Panc1 (cell line): ENCODE measurements at regions not wholly inside any gene's neighbourhood (a gene's known extent, or its start where the extent isn't known, plus 50 kb on each side); places are given as distances from the start of the nearest gene placed in this dataset.

Experiments
- ATAC-seq: fragments of 200-7000 bp; cut with Tn5 transposase; 2 replicates; pipeline ENCODE4 v1.9.1; 2020; ENCODE audit warnings: mild to moderate bottlenecking, moderate library complexity
- BruUV-seq: library from RNA; stranded (reverse); fragments of 400-500 nt; replicated peaks from 2 replicates; lab custom pipeline; 2021; lab: Mats Ljungman, UMichigan
- CTCF ChIA-PET: fragments of 300-600 bp; sonication (Branson Sonifier 250); formaldehyde crosslinking; loops from one replicate; lab custom pipeline; 2022; ENCODE audit warnings: antibody characterized with exemption; lab: Charles Lee
- POLR2A ChIA-PET: fragments of 300-600 bp; sonication (Branson Sonifier 250); formaldehyde crosslinking; loops from one replicate; lab custom pipeline; 2022; ENCODE audit warnings: antibody characterized with exemption; lab: Charles Lee
- DNase-seq: peaks from one replicate; pipeline ENCODE4 v3.0.0-alpha.2; 2010; ENCODE audit warnings: low read depth, low spot score
- H3K27ac ChIP-seq: 2 replicates; pipeline ENCODE4 v1.5.1; 2011; ENCODE audit warnings: mild to moderate bottlenecking, low read length, inconsistent platforms
- H3K27me3 ChIP-seq: fragments of 200-500 bp; sonication (Bioruptor generic); 2 replicates; pipeline ENCODE4 v1.6.0; 2014; ENCODE audit warnings: low read length, inconsistent platforms; ENCODE audit not compliant: control insufficient read depth, insufficient read depth
- H3K36me3 ChIP-seq: fragments of 200-500 bp; sonication (Bioruptor generic); 2 replicates; pipeline ENCODE4 v1.5.1; 2014; ENCODE audit warnings: inconsistent platforms, mild to moderate bottlenecking, low read length, moderate library complexity; ENCODE audit not compliant: control insufficient read depth, insufficient read depth
- H3K4me1 ChIP-seq: 2 replicates; pipeline ENCODE4 v1.5.1; 2011; ENCODE audit warnings: inconsistent platforms, mild to moderate bottlenecking, low read length, moderate library complexity; ENCODE audit not compliant: control insufficient read depth, insufficient read depth
- H3K4me3 ChIP-seq, 2 experiments: 2 replicates each; pipeline ENCODE4 v1.5.1; 2011 to 2012; ENCODE audit warnings: low read depth in 2 of 2, low read length in 2 of 2, mild to moderate bottlenecking in 2 of 2, inconsistent platforms in 1 of 2, moderate library complexity in 1 of 2
- H3K9me3 ChIP-seq: fragments of 200-500 bp; sonication (Bioruptor generic); 2 replicates; pipeline ENCODE4 v1.5.1; 2014; ENCODE audit warnings: low read depth, mild to moderate bottlenecking, inconsistent platforms, low read length, moderate library complexity; ENCODE audit not compliant: control insufficient read depth, insufficient read depth
- CTCF ChIP-seq: fragments of 450-650 bp; IDR thresholded peaks from 2 replicates; pipeline ENCODE4 v1.5.1; 2017; ENCODE audit warnings: mild to moderate bottlenecking
- POLR2AphosphoS5 ChIP-seq: IDR thresholded peaks from 2 replicates; pipeline ENCODE4 v1.6.1; 2012; ENCODE audit warnings: mild to moderate bottlenecking, low read depth, low read length, moderate library complexity
- SIN3A ChIP-seq: IDR thresholded peaks from 2 replicates; pipeline ENCODE4 v1.6.1; 2012; ENCODE audit warnings: low read depth, mild to moderate bottlenecking, low read length, moderate library complexity, borderline replicate concordance; ENCODE audit not compliant: insufficient read depth
- TCF7L2 ChIP-seq: IDR thresholded peaks from 2 replicates; pipeline ENCODE4 v1.6.1; 2011; ENCODE audit warnings: mild to moderate bottlenecking, low read depth, low read length, inconsistent platforms
- in situ Hi-C: cut with HindIII; loops from 2 replicates; pipeline ENCODE4 v1.10.0; 2016; ENCODE audit warnings: low sequenced_read_pairs, low pct_unique_long_range_greater_than_20kb
- intact Hi-C: fragments of 100-400 bp; cut with micrococcal nuclease; formaldehyde crosslinking; loops from one replicate; pipeline ENCODE4 v1.10.0; 2022; ENCODE audit not compliant: unreplicated experiment
- TF ChIP-seq, protein P1 (sequence below), 2 experiments: IDR thresholded peaks; 2 replicates each; pipeline ENCODE4 v1.6.1; 2011 to 2012; ENCODE audit warnings: low read depth in 2 of 2, control low read depth in 1 of 2, low read length in 1 of 2, mild to moderate bottlenecking in 1 of 2, moderate library complexity in 1 of 2; ENCODE audit not compliant: insufficient read depth in 1 of 2

DNA sequence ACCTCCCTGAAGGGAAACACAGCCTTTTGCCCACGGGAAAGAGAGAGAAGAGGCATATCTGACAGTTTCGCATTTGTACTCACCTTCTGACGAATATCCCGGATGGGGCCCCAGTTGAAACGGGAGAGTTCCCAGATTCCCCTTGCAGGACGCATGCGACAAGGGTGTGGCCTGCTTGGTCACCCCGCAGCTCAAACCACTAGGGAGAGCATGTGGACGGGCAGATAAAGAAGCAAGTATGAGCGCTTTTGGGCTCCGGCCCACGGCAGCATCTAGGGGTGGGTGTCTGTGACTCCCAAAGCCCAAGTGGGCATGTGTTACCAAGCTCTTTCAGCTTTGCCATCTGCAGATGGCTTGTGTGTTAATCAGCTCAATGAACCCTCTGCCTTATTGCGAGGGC, 70.1 kb upstream of the MED14 start:
- Histone ChIP-seq H3K36me3 (no peaks in the 10 kb centered on the region), H3K9me3 (no peaks in the 10 kb centered on the region), H3K27me3 (no peaks in the 10 kb centered on the region), H3K4me1 (no peaks in the 10 kb centered on the region), H3K4me3 (no peak overlapping the region), H3K27ac (no peak overlapping the region)
- CTCF ChIA-PET: no interaction called here
- no TSS peak for BruUV-seq
- intact Hi-C loops: no loop called here
- ATAC-seq (no peak), DNase-seq (no peak)
- in situ Hi-C loops: no loop called here
- TF ChIP-seq POLR2AphosphoS5 (no peak), TCF7L2 (no peak), CTCF (no peak), SIN3A (no peak)
- TF ChIP-seq, protein P1, sequence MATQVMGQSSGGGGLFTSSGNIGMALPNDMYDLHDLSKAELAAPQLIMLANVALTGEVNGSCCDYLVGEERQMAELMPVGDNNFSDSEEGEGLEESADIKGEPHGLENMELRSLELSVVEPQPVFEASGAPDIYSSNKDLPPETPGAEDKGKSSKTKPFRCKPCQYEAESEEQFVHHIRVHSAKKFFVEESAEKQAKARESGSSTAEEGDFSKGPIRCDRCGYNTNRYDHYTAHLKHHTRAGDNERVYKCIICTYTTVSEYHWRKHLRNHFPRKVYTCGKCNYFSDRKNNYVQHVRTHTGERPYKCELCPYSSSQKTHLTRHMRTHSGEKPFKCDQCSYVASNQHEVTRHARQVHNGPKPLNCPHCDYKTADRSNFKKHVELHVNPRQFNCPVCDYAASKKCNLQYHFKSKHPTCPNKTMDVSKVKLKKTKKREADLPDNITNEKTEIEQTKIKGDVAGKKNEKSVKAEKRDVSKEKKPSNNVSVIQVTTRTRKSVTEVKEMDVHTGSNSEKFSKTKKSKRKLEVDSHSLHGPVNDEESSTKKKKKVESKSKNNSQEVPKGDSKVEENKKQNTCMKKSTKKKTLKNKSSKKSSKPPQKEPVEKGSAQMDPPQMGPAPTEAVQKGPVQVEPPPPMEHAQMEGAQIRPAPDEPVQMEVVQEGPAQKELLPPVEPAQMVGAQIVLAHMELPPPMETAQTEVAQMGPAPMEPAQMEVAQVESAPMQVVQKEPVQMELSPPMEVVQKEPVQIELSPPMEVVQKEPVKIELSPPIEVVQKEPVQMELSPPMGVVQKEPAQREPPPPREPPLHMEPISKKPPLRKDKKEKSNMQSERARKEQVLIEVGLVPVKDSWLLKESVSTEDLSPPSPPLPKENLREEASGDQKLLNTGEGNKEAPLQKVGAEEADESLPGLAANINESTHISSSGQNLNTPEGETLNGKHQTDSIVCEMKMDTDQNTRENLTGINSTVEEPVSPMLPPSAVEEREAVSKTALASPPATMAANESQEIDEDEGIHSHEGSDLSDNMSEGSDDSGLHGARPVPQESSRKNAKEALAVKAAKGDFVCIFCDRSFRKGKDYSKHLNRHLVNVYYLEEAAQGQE (IDR thresholded peaks at IDR 0.05; ENCODE audit: insufficient read depth in 1 of 2, low read depth in 2 of 2, low read length in 1 of 2): no peak
- POLR2A ChIA-PET: no interaction called here

DNA sequence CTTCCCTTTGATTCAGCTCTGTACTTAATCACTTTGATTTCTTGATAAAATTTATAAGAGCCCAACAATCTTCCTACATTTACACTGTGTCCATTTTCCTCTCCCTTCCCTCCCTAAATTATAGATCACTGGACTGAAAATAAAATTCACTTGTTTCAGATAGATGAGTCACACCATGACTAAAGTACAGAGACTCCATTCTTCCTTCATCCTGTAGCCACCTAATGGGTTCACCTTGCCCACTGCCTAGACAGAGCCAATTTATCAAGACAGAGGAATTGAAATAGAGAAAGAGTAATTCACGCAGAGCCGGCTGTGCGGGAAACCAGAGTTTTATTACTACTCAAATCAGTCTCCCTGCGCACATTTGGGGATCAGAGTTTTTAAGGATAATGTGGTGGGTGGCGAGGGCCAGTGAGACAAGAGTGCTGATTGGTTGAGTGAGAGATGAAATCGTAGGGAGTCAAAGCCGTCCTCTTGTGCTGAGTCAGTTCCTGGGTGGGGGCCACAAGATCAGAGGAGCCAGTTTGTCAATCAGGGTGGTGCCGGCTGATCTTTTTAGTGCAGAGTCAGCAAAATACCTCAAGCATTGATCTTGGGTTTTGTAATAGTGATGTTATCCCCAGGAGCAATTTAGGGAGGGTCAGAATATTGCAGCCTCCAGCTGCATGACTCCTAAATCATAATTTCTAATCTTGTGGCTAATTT, 71.3 kb upstream of the MED14 start:
- ChIA-PET CTCF (no interaction called here), POLR2A (no interaction called here)
- no TSS peak for BruUV-seq
- Histone ChIP-seq H3K4me3 (no peak overlapping the region), H3K4me1 (no peaks in the 10 kb centered on the region), H3K27me3 (no peaks in the 10 kb centered on the region), H3K9me3 (no peaks in the 10 kb centered on the region), H3K36me3 (no peaks in the 10 kb centered on the region), H3K27ac (no peak overlapping the region)
- DNase-seq (no peak), ATAC-seq (no peak)
- intact Hi-C loops: no loop called here
- no peak for TF ChIP-seq TCF7L2
- no peak for TF ChIP-seq SIN3A
- no peak for TF ChIP-seq POLR2AphosphoS5
- no peak for TF ChIP-seq CTCF
- TF ChIP-seq, protein P1 (IDR thresholded peaks at IDR 0.05; ENCODE audit: insufficient read depth in 1 of 2, low read depth in 2 of 2, low read length in 1 of 2): no peak
- in situ Hi-C loops: no loop called here
